WTC11 (cell line): ENCODE measurements at regions not wholly inside any gene's neighbourhood (a gene's known extent, or its start where the extent isn't known, plus 50 kb on each side); places are given as distances from the start of the nearest gene placed in this dataset.

Experiments
- ATF1 ChIP-seq: sonication (generic); formaldehyde crosslinking; IDR thresholded peaks from 2 replicates; pipeline ENCODE4 v1.8.1; 2023; ENCODE audit warnings: mild to moderate bottlenecking, moderate library complexity, missing genetic modification reagents
- CREB1 ChIP-seq: sonication (generic); formaldehyde crosslinking; IDR thresholded peaks from 2 replicates; pipeline ENCODE4 v1.8.0; 2023; ENCODE audit warnings: mild to moderate bottlenecking, missing genetic modification reagents
- CREM ChIP-seq: sonication (generic); formaldehyde crosslinking; IDR thresholded peaks from 2 replicates; pipeline ENCODE4 v1.8.1; 2022; ENCODE audit warnings: mild to moderate bottlenecking, missing genetic modification reagents, moderate library complexity
- JUN ChIP-seq: sonication (generic); formaldehyde crosslinking; IDR thresholded peaks from 2 replicates; pipeline ENCODE4 v1.8.0; 2023; ENCODE audit warnings: mild to moderate bottlenecking, missing genetic modification reagents
- KAT7 ChIP-seq: sonication (generic); formaldehyde crosslinking; IDR thresholded peaks from 2 replicates; pipeline ENCODE4 v1.8.1; 2023; ENCODE audit warnings: missing genetic modification reagents, mild to moderate bottlenecking, borderline replicate concordance
- NR3C1 ChIP-seq: sonication (generic); formaldehyde crosslinking; conservative IDR thresholded peaks from 2 replicates; pipeline ENCODE4 v1.8.1; 2023; ENCODE audit warnings: low read depth, mild to moderate bottlenecking, missing genetic modification reagents
- TF ChIP-seq, protein P1 (sequence below): fragments of 200-600 bp; IDR thresholded peaks from 2 replicates; pipeline ENCODE4 v1.8.0; 2022; ENCODE audit warnings: antibody characterized with exemption
- TF ChIP-seq, protein P2 (sequence below): sonication (generic); formaldehyde crosslinking; IDR thresholded peaks from 2 replicates; pipeline ENCODE4 v1.8.0; 2022; ENCODE audit warnings: mild to moderate bottlenecking, missing genetic modification reagents

DNA sequence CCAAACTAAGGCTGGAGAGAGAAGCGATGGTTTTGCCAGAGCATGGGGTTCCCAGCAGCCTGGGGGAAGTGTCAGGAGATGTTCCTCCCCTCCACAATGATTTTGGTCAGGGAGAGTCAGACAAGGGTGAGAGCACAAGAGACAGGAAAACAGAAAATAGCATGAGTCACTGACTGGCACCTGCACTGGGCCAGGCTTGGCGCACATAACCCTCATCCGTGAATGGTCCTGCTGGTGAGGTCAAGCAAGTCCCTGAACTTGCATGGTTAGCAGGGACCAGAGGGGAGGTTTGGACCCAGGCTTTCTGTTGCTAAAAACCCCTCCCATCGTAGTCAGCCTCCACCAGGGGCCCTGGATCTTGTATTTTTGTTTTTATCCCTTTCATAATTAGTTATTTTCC is 174.5 kb upstream of the MYT1L start:
- TF ChIP-seq, protein P1, sequence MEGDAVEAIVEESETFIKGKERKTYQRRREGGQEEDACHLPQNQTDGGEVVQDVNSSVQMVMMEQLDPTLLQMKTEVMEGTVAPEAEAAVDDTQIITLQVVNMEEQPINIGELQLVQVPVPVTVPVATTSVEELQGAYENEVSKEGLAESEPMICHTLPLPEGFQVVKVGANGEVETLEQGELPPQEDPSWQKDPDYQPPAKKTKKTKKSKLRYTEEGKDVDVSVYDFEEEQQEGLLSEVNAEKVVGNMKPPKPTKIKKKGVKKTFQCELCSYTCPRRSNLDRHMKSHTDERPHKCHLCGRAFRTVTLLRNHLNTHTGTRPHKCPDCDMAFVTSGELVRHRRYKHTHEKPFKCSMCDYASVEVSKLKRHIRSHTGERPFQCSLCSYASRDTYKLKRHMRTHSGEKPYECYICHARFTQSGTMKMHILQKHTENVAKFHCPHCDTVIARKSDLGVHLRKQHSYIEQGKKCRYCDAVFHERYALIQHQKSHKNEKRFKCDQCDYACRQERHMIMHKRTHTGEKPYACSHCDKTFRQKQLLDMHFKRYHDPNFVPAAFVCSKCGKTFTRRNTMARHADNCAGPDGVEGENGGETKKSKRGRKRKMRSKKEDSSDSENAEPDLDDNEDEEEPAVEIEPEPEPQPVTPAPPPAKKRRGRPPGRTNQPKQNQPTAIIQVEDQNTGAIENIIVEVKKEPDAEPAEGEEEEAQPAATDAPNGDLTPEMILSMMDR = no peak
- TF ChIP-seq ATF1 (CRISPR knock-in tag) = no peak
- no peak for TF ChIP-seq KAT7
- no peak for TF ChIP-seq NR3C1 (CRISPR knock-in tag)
- TF ChIP-seq JUN = no peak
- no peak for TF ChIP-seq CREM (CRISPR knock-in tag)
- no peak for TF ChIP-seq CREB1 (CRISPR knock-in tag)
- TF ChIP-seq, protein P2, sequence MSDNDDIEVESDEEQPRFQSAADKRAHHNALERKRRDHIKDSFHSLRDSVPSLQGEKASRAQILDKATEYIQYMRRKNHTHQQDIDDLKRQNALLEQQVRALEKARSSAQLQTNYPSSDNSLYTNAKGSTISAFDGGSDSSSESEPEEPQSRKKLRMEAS (CRISPR knock-in tag) = no peak
